ENCODE measurements at regions not wholly inside any gene's neighbourhood (a gene's known extent, or its start where the extent isn't known, plus 50 kb on each side); places are given as distances from the start of the nearest gene placed in this dataset.

GRCh38 chr10:42519079-42519478 lies 119.3 kb downstream of the ZNF33B start:
- peaks cover 22% of the 10 kb centered on the region for H3K9me3 ChIP-seq (replicated peaks; ENCODE audit: control insufficient read depth, insufficient read depth, low read length)
- H3K4me3 ChIP-seq (replicated peaks in 1 of 3; ENCODE audit: insufficient read depth in 1 of 3, low read depth in 1 of 3, low read length in 3 of 3): no peak overlapping the region
- H2AFZ ChIP-seq (ENCODE audit: low read depth, low read length): no peak overlapping the region
- no peaks in the 10 kb centered on the region for H4K20me1 ChIP-seq (replicated peaks; ENCODE audit: control insufficient read depth, extremely low read depth, insufficient read depth, low read length)
- TF ChIP-seq JUN (IDR thresholded peaks at IDR 0.05; ENCODE audit: borderline replicate concordance, insufficient read depth, insufficient read length, low read depth): no peak
- TF ChIP-seq FOS (IDR thresholded peaks at IDR 0.05; ENCODE audit: borderline replicate concordance, insufficient read depth, low read length): no peak
- TF ChIP-seq MAX (IDR thresholded peaks at IDR 0.05; ENCODE audit: insufficient read depth, insufficient read length): no peak
- no peak for TF ChIP-seq POLR2A (IDR thresholded peaks at IDR 0.05; ENCODE audit: low read depth, low read length)
- no peak for TF ChIP-seq GATA2 (IDR thresholded peaks at IDR 0.05; ENCODE audit: insufficient read depth, insufficient read length, low read depth, low read length)
- TF ChIP-seq EZH2 (IDR thresholded peaks at IDR 0.05; ENCODE audit: borderline replicate concordance, low read depth, low read length, severe bottlenecking): no peak
- no peaks in the 10 kb centered on the region for H3K27me3 ChIP-seq (ENCODE audit: control insufficient read depth in 2 of 2, insufficient read depth in 2 of 2, low read length in 2 of 2)
- FAIRE-seq: no peak
- ChIA-PET POLR2A (no interaction called here), CTCF (no interaction called here)
- H3K9me1 ChIP-seq (replicated peaks; ENCODE audit: control insufficient read depth, extremely low read depth, insufficient read depth, low read length): no peaks in the 10 kb centered on the region
- BruUV-seq (replicated peaks): no TSS peak
- intact Hi-C loops (cut with micrococcal nuclease) (no loop called here), dilution Hi-C loops (cut with MboI; ENCODE audit: extremely low pct_ligation_motif_present, low sequenced_read_pairs) (no loop called here)
- H3K9ac ChIP-seq (replicated peaks; ENCODE audit: extremely low read depth, insufficient read depth, low read length): no peak overlapping the region
- H3K27ac ChIP-seq (ENCODE audit: insufficient read depth, low read depth, low read length): no peak overlapping the region
- no peaks in the 10 kb centered on the region for H3K36me3 ChIP-seq (ENCODE audit: control insufficient read depth in 2 of 2, extremely low read depth in 1 of 2, insufficient read depth in 2 of 2, low read length in 2 of 2)
- H3K79me2 ChIP-seq (ENCODE audit: control insufficient read depth, insufficient read depth, low read length): no peaks in the 10 kb centered on the region
- no peak overlapping the region for H3K4me2 ChIP-seq (ENCODE audit: insufficient read depth, low read length)
- no peak for DNase-seq (ENCODE audit: low read depth, low spot score)
- H3K4me1 ChIP-seq (ENCODE audit: control insufficient read depth, extremely low read depth, insufficient read depth, low read length): no peaks in the 10 kb centered on the region

GRCh38 chr10:42513921-42514320 lies 124.4 kb downstream of the ZNF33B start:
- Histone ChIP-seq H3K9me3 (replicated peaks; ENCODE audit: control insufficient read depth, insufficient read depth, low read length) (peaks cover 4% of the 10 kb centered on the region), H4K20me1 (replicated peaks; ENCODE audit: control insufficient read depth, extremely low read depth, insufficient read depth, low read length) (no peaks in the 10 kb centered on the region), H3K9ac (replicated peaks; ENCODE audit: extremely low read depth, insufficient read depth, low read length) (no peak overlapping the region), H2AFZ (ENCODE audit: low read depth, low read length) (no peak overlapping the region), H3K9me1 (replicated peaks; ENCODE audit: control insufficient read depth, extremely low read depth, insufficient read depth, low read length) (no peaks in the 10 kb centered on the region), H3K4me1 (ENCODE audit: control insufficient read depth, extremely low read depth, insufficient read depth, low read length) (no peaks in the 10 kb centered on the region), H3K4me3 (replicated peaks in 1 of 3; ENCODE audit: insufficient read depth in 1 of 3, low read depth in 1 of 3, low read length in 3 of 3) (no peak overlapping the region), H3K36me3 (ENCODE audit: control insufficient read depth in 2 of 2, extremely low read depth in 1 of 2, insufficient read depth in 2 of 2, low read length in 2 of 2) (no peaks in the 10 kb centered on the region), H3K27ac (ENCODE audit: insufficient read depth, low read depth, low read length) (no peak overlapping the region), H3K27me3 (ENCODE audit: control insufficient read depth in 2 of 2, insufficient read depth in 2 of 2, low read length in 2 of 2) (no peaks in the 10 kb centered on the region), H3K79me2 (ENCODE audit: control insufficient read depth, insufficient read depth, low read length) (no peaks in the 10 kb centered on the region), H3K4me2 (ENCODE audit: insufficient read depth, low read length) (no peak overlapping the region)
- TF ChIP-seq CTCF (IDR thresholded peaks at IDR 0.05; ENCODE audit: extremely low read depth in 1 of 2, insufficient read depth in 1 of 2, low read depth in 1 of 2, low read length in 2 of 2): no peak
- TF ChIP-seq MYC (IDR thresholded peaks at IDR 0.05; ENCODE audit: low read depth, low read length): no peak
- TF ChIP-seq JUN (IDR thresholded peaks at IDR 0.05; ENCODE audit: borderline replicate concordance, insufficient read depth, insufficient read length, low read depth): no peak
- POLR2A ChIA-PET: no interaction called here
- CTCF ChIA-PET: no interaction called here
- dilution Hi-C loops (cut with MboI; ENCODE audit: extremely low pct_ligation_motif_present, low sequenced_read_pairs): no loop called here
- BruUV-seq (replicated peaks): no TSS peak
- no peak for FAIRE-seq
- no peak for DNase-seq (ENCODE audit: low read depth, low spot score)
- intact Hi-C loops (cut with micrococcal nuclease): no loop called here
